Testis (tissue), 2 donors: ENCODE measurements at regions not wholly inside any gene's neighbourhood (a gene's known extent, or its start where the extent isn't known, plus 50 kb on each side); places are given as distances from the start of the nearest gene placed in this dataset.

Experiments
- CTCF ChIP-seq, 3 experiments: fragments of 450-650 bp in 2 of 3; fragments of 200-600 bp in 1 of 3; sonication (generic) in 1 of 3; IDR thresholded peaks; one replicate each; pipeline ENCODE4 v1.5.1; 2016 to 2019; ENCODE audit warnings: antibody characterized with exemption in 3 of 3, mild to moderate bottlenecking in 2 of 3, moderate library complexity in 1 of 3
- POLR2A ChIP-seq: fragments of 450-650 bp; IDR thresholded peaks from one replicate; pipeline ENCODE4 v1.6.1; 2017; ENCODE audit warnings: antibody characterized with exemption, mild to moderate bottlenecking, moderate library complexity

GRCh38 chr3:189118896-189119295 lies 52.9 kb upstream of the TPRG1 start:
- no peak for TF ChIP-seq CTCF (IDR thresholded peaks at IDR 0.05)
- no peak for TF ChIP-seq POLR2A
